HG02571 (cell line): ENCODE measurements at regions not wholly inside any gene's neighbourhood (a gene's known extent, or its start where the extent isn't known, plus 50 kb on each side); places are given as distances from the start of the nearest gene placed in this dataset.
A peak's percentile ranks its signal among the peaks of the same experiment; 100 is the strongest.
"Not testable (repeated sequence)": the region's sequence is repeated elsewhere in the genome, so short reads cannot be mapped to it uniquely, and the experiment has no call there.

ENCODE experiments used
- ATAC-seq: cut with Tn5 transposase; IDR thresholded peaks from one replicate; pipeline ENCODE4 v1.9.1; 2021; ENCODE audit warnings: mild to moderate bottlenecking, moderate library complexity; ENCODE audit not compliant: unreplicated experiment

- ATAC-seq = no peak
Observed at GRCh38 chr3:76502076-76502475, 537.8 kb upstream of the ROBO2 start.

GRCh38 chr3:76505202-76505845, 534.6 kb upstream of the ROBO2 start:
- ATAC-seq = no peak

DNA sequence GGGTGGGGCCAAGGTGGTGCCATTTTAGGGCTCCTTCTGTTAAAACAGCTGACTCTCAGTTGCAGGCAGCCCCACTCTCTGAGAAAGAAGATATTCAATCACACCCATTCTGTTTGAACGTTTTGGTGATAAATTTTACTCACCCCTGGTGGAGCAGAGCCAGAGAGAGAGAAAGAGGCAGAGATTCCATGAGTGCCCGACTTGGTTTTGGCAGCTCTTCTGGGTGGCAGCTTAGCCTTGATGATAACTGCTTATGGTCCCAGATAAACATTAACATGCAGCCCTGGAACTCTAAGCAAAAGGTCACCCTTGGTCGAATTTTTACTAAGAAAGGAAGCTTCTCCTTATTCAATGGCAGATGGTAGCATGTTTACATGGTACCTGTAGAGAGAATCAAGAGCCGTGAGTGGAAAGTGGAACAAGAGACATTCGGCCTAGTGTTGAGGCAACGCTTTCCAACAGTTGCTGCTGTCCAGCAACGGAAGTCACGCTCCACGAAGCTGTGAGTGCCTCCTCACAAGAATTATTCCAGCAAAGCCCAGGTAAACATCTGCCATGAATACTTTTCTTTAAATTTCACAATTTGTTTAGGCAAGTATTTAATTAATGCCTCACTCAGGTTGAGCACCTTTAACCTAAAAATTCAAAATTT, 530.6 kb upstream of the ROBO2 start:
- no peak for ATAC-seq

GRCh38 chr3:76514836-76515235, 525.1 kb upstream of the ROBO2 start:
- ATAC-seq = no peak

GRCh38 chr3:76523337-76523736, 516.6 kb upstream of the ROBO2 start:
- no peak for ATAC-seq

DNA sequence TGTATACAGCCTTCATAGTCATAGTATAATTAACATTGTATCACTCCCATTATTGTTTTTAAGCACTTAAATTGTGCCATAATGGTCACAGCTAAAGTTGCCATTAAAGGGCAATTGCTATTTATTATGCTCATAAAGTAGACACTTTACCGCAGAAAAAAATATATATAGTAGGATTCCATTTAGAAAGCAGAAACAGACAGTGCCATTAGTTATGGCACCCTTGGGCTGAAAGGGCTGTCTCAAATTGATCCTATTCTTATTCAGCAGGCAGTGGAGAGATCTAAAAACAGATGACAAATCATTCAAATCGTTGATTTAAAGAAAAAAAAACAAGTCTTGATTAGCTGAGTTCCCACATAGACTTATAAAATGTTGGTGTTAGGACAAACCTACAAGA, 514.2 kb upstream of the ROBO2 start:
- no peak for ATAC-seq

GRCh38 chr3:76527773-76528172, 512.1 kb upstream of the ROBO2 start:
- no peak for ATAC-seq

DNA sequence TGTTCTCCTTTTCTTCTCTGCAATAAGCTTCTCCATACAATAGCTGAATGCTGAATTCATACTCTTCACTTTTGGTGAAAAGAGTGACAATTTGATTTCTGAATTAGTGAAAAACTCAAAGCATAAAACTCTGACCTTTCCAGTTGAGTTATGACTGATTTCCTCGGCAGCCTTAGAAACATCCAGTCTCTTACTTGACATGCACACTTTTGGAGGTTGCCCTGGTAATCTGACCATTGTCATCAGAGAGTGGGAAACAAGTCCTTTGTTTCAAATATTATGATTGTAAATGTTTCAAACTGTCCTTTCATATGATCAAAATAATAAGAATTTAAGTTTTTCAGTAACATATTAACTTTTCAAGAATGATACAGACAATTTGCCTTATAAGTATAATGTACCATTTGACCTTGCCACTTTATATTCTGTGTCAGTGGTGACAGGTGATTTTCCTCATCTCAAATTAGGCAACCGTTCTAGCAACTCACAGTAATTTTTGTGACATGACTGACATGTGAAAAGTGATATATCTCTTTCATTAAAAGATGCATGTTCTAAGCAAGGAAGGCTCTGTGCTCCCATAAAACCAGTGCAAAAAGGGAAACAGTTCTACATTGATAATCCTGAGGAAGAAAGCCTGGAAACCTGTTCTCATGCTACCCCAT, 507.6 kb upstream of the ROBO2 start:
- ATAC-seq = no peak

DNA sequence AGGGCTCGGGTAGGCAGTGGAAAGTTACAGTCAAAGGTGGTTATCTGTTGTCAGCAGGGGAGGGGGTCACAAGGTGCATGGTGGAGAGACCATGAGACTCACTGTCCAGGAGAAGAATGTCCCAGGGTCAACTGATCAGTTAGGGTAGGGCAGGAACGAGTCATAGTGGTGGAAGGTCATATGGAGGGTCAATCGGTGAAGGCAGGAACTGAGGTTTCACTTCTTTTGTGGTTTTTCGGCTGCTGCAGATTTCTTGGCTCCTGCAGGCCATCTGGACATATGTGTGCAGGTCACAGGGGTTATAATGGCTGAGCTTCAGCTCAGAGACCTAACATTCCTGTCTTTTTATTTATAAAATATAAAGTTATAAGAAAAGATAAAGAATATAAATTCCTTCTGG, 506.2 kb upstream of the ROBO2 start:
- ATAC-seq = not testable (repeated sequence)

- ATAC-seq = peak; percentile 70
Observed at GRCh38 chr3:76537857-76538256, 502.0 kb upstream of the ROBO2 start.

DNA sequence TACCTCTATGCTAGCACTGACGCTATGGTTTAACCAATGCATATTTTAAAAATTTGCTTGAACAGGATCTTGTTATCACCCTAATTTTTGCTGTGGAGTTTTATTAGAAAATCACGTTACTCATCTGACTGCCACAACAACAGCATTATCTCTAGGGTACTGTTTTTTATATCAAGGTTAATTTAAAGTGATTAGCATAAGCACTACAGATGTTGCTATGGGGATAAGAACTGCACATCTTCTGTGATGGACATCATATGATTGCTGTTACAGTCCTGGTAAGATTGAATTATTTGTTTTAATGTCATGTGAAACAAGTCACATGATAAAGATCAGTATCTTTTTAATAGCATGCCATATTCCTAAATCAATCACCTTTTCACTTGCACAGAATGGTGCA, 492.2 kb upstream of the ROBO2 start:
- ATAC-seq = no peak

DNA sequence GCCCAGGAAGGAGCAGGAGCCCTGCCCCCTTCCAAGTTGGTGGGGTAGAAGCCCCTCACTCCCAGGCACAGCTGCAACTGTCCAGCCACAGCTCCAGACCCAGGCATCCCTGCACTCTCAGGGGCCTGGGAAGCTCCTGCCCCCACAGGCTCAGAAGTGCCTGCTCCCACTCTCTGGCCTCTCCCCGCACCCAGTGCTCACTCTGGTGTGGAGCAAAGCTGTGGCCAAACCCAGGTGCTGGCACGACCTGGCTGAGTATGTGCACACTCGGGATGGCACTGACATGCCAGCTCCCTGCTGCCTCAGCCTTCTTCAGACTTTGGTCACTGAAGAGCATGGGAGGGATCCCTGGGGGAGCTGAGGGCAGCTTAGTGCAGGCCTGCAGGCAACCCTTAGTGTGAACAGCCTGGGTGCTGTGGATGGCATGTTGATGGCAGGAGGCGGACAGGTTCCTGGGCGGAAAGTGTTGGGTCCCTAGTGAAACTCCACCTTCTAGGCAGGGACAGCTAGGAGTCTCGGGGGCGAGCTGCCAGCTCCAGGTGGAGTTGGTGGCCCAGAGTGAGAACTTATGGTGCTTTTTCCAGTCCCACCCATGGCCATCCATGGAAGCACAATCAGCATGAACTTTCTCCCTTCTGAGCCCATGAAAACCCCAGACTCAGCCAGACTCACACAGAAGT, 489.2 kb upstream of the ROBO2 start:
- no peak for ATAC-seq

DNA sequence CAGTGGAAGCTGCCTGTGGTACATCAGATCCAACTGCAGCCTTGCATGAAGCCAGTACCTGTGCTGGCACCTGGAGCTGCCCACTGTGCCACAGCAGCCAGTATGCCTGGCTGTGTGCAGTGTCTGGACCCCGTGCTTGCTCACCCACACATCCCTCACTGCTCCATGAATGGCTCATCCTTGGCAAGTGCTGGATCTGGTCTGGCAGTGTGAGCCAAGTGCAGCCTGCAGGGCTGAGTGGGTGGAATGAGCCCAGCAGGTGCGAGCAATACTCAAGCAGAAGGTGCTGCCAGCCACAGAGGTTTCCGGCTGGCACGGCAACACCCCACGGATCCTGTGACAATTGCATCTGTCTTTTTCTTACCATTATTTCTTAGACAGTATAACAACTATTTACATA, 488.2 kb upstream of the ROBO2 start:
- no peak for ATAC-seq

GRCh38 chr3:76552653-76553052, 487.2 kb upstream of the ROBO2 start:
- ATAC-seq = no peak

DNA sequence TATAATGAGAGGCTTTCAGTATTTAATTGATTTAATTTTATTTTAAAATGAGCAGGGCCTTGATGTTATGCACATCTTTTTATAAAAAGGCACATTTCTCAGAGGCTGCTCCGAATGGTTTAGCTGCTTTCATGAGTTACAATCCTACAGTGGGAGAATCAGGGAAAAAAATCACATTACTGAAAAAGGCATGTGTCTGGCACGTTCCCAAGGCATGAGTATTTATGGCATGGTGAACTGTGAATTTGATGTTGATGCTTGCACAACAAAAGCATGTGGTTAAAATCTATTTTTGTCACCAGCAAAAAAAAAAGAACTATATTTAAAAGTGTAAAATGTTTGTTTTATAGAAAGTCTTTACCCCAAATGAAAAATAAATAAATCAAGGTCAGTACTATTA, 485.2 kb upstream of the ROBO2 start:
- ATAC-seq = no peak

- ATAC-seq = no peak
Observed at GRCh38 chr3:76561494-76562236, 478.2 kb upstream of the ROBO2 start.

DNA sequence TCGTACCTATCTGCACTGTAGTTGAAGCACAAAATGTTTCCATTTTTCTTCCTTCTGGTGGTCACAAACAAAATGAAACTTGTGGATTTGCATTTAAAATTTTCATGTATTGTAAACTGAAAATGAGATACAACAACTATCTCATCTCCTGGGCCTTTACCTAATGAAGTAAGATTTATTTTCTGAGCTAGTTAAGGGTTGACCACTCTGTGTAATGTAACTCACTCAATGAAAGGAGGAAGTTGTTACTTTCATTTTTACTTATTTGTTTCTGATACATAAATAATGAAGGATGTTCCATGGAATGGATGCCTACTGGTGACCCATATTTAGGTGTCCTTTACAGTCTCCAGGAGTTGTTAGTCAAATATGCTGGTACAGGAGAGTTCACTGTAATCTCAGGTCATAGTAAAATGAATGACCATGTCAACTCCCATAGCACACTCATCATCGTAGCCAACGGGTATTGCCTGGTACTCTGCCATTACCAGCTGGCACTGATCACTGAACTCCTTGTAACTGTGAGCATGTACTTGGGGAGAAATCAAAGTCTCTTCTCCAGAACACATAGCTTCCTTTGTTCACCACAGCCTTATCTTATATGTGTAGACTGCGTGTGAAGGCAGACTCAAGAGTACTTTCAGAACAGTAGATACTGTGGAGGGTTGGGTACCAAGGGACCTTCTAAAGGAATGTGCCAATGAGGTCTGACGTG, 474.2 kb upstream of the ROBO2 start:
- ATAC-seq = no peak

DNA sequence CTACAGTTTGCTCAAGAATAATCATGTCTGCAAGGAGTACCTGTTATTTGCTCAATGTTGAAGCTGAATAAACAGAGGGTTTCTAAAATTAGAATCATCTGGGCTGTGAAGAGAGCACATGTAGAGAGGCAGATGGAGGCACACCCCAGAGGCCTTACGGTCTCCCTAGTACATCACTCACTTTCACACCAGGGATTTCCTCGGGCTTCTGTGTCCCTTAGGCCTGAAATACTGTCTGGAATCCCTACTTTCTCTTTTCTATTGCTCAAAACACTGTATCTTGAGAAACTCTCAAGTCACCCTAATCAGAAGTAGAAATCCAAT, 473.7 kb upstream of the ROBO2 start:
- no peak for ATAC-seq

DNA sequence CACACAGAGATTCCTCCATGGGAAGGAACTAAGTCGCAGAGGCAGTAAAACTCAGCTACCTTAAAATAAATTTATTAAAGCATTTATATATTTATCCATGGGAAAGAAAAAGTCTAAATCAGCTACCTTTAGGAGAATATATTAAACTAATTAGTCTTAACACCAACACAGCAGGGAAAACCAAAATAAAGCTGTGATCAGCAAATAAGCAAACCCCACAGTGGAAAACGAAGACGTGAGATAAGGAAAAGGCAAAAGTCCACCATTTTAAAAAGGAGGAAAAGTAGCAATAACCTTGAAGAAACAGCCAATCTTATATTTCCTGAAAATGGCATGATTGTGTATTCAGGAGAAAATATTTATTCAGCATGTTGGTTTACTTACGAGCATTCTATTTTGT, 473.0 kb upstream of the ROBO2 start:
- ATAC-seq = no peak

GRCh38 chr3:76570436-76571057, 469.4 kb upstream of the ROBO2 start:
- ATAC-seq = no peak
